Astrocyte (in vitro differentiated cells and primary cell): ENCODE measurements at regions not wholly inside any gene's neighbourhood (a gene's known extent, or its start where the extent isn't known, plus 50 kb on each side); places are given as distances from the start of the nearest gene placed in this dataset.

Experiments used
- DNase-seq: peaks from one replicate; pipeline ENCODE4 v3.0.0-alpha.2; 2010; ENCODE audit warnings: low read depth
- FAIRE-seq: peaks from 2 replicates; lab custom pipeline; 2011; peaks lifted over from hg19 to GRCh38; lab: Jason Lieb, UNC
- H2AFZ ChIP-seq: 2 replicates; pipeline ENCODE4 v1.6.0; 2012; ENCODE audit warnings: low read depth, low read length, inconsistent platforms
- H3K27ac ChIP-seq: 2 replicates; pipeline ENCODE4 v1.5.1; 2011; ENCODE audit warnings: low read depth, low read length, inconsistent platforms
- H3K27me3 ChIP-seq: 2 replicates; pipeline ENCODE4 v1.6.0; 2011; ENCODE audit warnings: low read length, inconsistent platforms; ENCODE audit not compliant: insufficient read depth
- H3K36me3 ChIP-seq: 2 replicates; pipeline ENCODE4 v1.5.1; 2011; ENCODE audit warnings: low read length, inconsistent platforms; ENCODE audit not compliant: insufficient read depth
- H3K4me1 ChIP-seq: 2 replicates; pipeline ENCODE4 v1.5.1; 2011; ENCODE audit warnings: low read length, inconsistent platforms; ENCODE audit not compliant: insufficient read depth
- H3K4me2 ChIP-seq: 2 replicates; pipeline ENCODE4 v1.6.0; 2012; ENCODE audit warnings: low read length, inconsistent platforms
- H3K4me3 ChIP-seq: 2 replicates; pipeline ENCODE4 v1.5.1; 2011; ENCODE audit warnings: low read depth, mild to moderate bottlenecking, low read length, inconsistent platforms; ENCODE audit not compliant: insufficient read depth
- H3K79me2 ChIP-seq: 2 replicates; pipeline ENCODE4 v1.6.0; 2012; ENCODE audit warnings: mild to moderate bottlenecking, low read length, inconsistent platforms; ENCODE audit not compliant: insufficient read depth
- H3K9ac ChIP-seq: 2 replicates; pipeline ENCODE4 v1.6.0; 2012; ENCODE audit warnings: mild to moderate bottlenecking, low read length, inconsistent platforms
- H3K9me3 ChIP-seq: 2 replicates; pipeline ENCODE4 v1.5.1; 2012; ENCODE audit warnings: low read depth, mild to moderate bottlenecking, low read length, inconsistent platforms; ENCODE audit not compliant: insufficient read depth
- H4K20me1 ChIP-seq: 2 replicates; pipeline ENCODE4 v1.6.0; 2012; ENCODE audit warnings: low read length, inconsistent platforms; ENCODE audit not compliant: insufficient read depth
- H3K27ac Mint-ChIP-seq: one replicate; pipeline ENCODE4 v1.8.0; 2021; ENCODE audit warnings: mild to moderate bottlenecking, mixed read lengths; ENCODE audit not compliant: unreplicated experiment
- H3K27me3 Mint-ChIP-seq: one replicate; pipeline ENCODE4 v1.8.0; 2021; ENCODE audit warnings: low read depth, mixed read lengths; ENCODE audit not compliant: unreplicated experiment
- H3K36me3 Mint-ChIP-seq: one replicate; pipeline ENCODE4 v1.8.0; 2021; ENCODE audit warnings: low read depth, mixed read lengths; ENCODE audit not compliant: unreplicated experiment
- H3K4me1 Mint-ChIP-seq: one replicate; pipeline ENCODE4 v1.8.0; 2021; ENCODE audit warnings: low read depth, mixed read lengths; ENCODE audit not compliant: unreplicated experiment
- H3K4me3 Mint-ChIP-seq: one replicate; pipeline ENCODE4 v1.8.0; 2021; ENCODE audit warnings: mild to moderate bottlenecking, moderate library complexity, mixed read lengths; ENCODE audit not compliant: unreplicated experiment
- H3K9me3 Mint-ChIP-seq: one replicate; pipeline ENCODE4 v1.8.0; 2021; ENCODE audit warnings: mild to moderate bottlenecking, mixed read lengths; ENCODE audit not compliant: unreplicated experiment
- EZH2 ChIP-seq: IDR thresholded peaks from 2 replicates; pipeline ENCODE4 v1.6.1; 2012; ENCODE audit warnings: mild to moderate bottlenecking, low read length, inconsistent platforms; ENCODE audit not compliant: insufficient read depth
- TF ChIP-seq, protein P1 (sequence below): IDR thresholded peaks from 2 replicates; pipeline ENCODE4 v1.5.1; 2011; ENCODE audit warnings: low read depth, mild to moderate bottlenecking, inconsistent platforms, low read length, moderate library complexity; ENCODE audit not compliant: insufficient read depth

GRCh38 chr1:99482750-99483149 is 163.2 kb upstream of the PALMD start:
- no peak overlapping the region for H3K4me3 Mint-ChIP-seq
- no peak overlapping the region for H3K27ac Mint-ChIP-seq
- Histone ChIP-seq H3K27ac (no peak overlapping the region), H4K20me1 (no peaks in the 10 kb centered on the region), H3K27me3 (no peaks in the 10 kb centered on the region), H3K9ac (no peak overlapping the region), H3K4me2 (no peak overlapping the region), H3K4me1 (no peaks in the 10 kb centered on the region), H2AFZ (no peak overlapping the region), H3K36me3 (no peaks in the 10 kb centered on the region), H3K4me3 (no peak overlapping the region), H3K9me3 (no peaks in the 10 kb centered on the region), H3K79me2 (no peaks in the 10 kb centered on the region)
- H3K9me3 Mint-ChIP-seq = no peaks in the 10 kb centered on the region
- H3K36me3 Mint-ChIP-seq = no peaks in the 10 kb centered on the region
- no peaks in the 10 kb centered on the region for H3K4me1 Mint-ChIP-seq
- TF ChIP-seq, protein P1, sequence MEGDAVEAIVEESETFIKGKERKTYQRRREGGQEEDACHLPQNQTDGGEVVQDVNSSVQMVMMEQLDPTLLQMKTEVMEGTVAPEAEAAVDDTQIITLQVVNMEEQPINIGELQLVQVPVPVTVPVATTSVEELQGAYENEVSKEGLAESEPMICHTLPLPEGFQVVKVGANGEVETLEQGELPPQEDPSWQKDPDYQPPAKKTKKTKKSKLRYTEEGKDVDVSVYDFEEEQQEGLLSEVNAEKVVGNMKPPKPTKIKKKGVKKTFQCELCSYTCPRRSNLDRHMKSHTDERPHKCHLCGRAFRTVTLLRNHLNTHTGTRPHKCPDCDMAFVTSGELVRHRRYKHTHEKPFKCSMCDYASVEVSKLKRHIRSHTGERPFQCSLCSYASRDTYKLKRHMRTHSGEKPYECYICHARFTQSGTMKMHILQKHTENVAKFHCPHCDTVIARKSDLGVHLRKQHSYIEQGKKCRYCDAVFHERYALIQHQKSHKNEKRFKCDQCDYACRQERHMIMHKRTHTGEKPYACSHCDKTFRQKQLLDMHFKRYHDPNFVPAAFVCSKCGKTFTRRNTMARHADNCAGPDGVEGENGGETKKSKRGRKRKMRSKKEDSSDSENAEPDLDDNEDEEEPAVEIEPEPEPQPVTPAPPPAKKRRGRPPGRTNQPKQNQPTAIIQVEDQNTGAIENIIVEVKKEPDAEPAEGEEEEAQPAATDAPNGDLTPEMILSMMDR = no peak
- TF ChIP-seq EZH2 = no peak
- no peak for DNase-seq
- FAIRE-seq = no peak
- H3K27me3 Mint-ChIP-seq = no peaks in the 10 kb centered on the region

- H2AFZ ChIP-seq = no peak overlapping the region
- TF ChIP-seq, protein P1 = no peak
- no peak for TF ChIP-seq EZH2
- no peaks in the 10 kb centered on the region for H3K36me3 ChIP-seq
- H4K20me1 ChIP-seq = no peaks in the 10 kb centered on the region
- H3K4me3 ChIP-seq = no peak overlapping the region
- H3K27me3 Mint-ChIP-seq = no peaks in the 10 kb centered on the region
- H3K27me3 ChIP-seq = no peaks in the 10 kb centered on the region
- no peak overlapping the region for H3K9ac ChIP-seq
- no peaks in the 10 kb centered on the region for H3K36me3 Mint-ChIP-seq
- no peak overlapping the region for H3K4me2 ChIP-seq
- no peaks in the 10 kb centered on the region for H3K9me3 ChIP-seq
- no peak overlapping the region for H3K4me3 Mint-ChIP-seq
- H3K4me1 ChIP-seq = no peaks in the 10 kb centered on the region
- no peak overlapping the region for H3K27ac Mint-ChIP-seq
- peaks cover 3% of the 10 kb centered on the region for H3K4me1 Mint-ChIP-seq
- H3K79me2 ChIP-seq = no peaks in the 10 kb centered on the region
- H3K27ac ChIP-seq = no peak overlapping the region
- FAIRE-seq (no peak), DNase-seq (no peak)
- H3K9me3 Mint-ChIP-seq = no peaks in the 10 kb centered on the region
Measured at GRCh38 chr1:99490031-99490430, 155.9 kb upstream of the PALMD start.

DNA sequence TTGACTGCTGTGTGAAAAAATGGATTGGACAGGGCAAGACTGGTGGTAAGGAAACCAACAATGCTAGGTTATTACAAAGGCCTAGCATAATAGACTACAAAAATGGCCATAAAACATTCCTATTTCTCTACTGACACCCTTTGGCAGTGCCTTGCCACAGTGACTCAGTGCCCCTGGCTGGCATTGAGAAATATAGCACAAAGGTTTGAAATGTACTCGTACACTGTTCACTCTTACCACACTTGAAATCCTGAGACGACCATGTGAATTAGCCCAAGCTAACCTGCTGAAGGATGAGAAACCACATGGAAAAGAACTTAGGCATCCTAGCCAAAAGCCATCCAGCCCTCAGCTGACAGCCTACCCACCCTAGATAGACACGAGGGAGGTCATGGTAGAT is 149.8 kb upstream of the PALMD start:
- Histone ChIP-seq H3K27me3 (no peaks in the 10 kb centered on the region), H3K4me1 (no peaks in the 10 kb centered on the region), H3K36me3 (no peaks in the 10 kb centered on the region), H3K79me2 (no peaks in the 10 kb centered on the region), H4K20me1 (no peaks in the 10 kb centered on the region), H3K9ac (no peak overlapping the region), H3K27ac (no peak overlapping the region), H3K4me3 (no peak overlapping the region), H2AFZ (no peak overlapping the region), H3K9me3 (no peaks in the 10 kb centered on the region), H3K4me2 (no peak overlapping the region)
- Mint-ChIP-seq H3K27me3 (no peaks in the 10 kb centered on the region), H3K36me3 (no peaks in the 10 kb centered on the region), H3K4me3 (no peak overlapping the region), H3K9me3 (no peaks in the 10 kb centered on the region), H3K4me1 (peaks cover 2% of the 10 kb centered on the region), H3K27ac (no peak overlapping the region)
- no peak for FAIRE-seq
- TF ChIP-seq, protein P1 = no peak
- TF ChIP-seq EZH2 = no peak
- no peak for DNase-seq
